Activated CD4-positive, alpha-beta memory T cell treated with anti-CD3 and anti-CD28 coated beads, Interleukin-2, amount 10 ng/mL, durations not matched to agents 7 days and 5 days (primary cell): ENCODE measurements at regions not wholly inside any gene's neighbourhood (a gene's known extent, or its start where the extent isn't known, plus 50 kb on each side); places are given as distances from the start of the nearest gene placed in this dataset.

ENCODE experiments used
- CTCF ChIA-PET: fragments of 350-600 bp; sonication (Branson Sonifier 250); formaldehyde crosslinking; loops from one replicate; lab custom pipeline; 2021; ENCODE audit warnings: antibody characterized with exemption, inconsistent platforms; lab: Charles Lee
- POLR2A ChIA-PET: fragments of 350-600 bp; sonication (Branson Sonifier 250); formaldehyde crosslinking; loops from one replicate; lab custom pipeline; 2021; ENCODE audit warnings: antibody characterized with exemption; lab: Charles Lee
- DNase-seq: peaks from one replicate; pipeline ENCODE4 v3.0.0-alpha.2; 2020
- H3K27ac Mint-ChIP-seq: one replicate; pipeline ENCODE4 v1.8.0; 2021; ENCODE audit warnings: mild to moderate bottlenecking, mixed read lengths
- H3K27me3 Mint-ChIP-seq: one replicate; pipeline ENCODE4 v1.8.0; 2021; ENCODE audit warnings: mixed read lengths
- H3K36me3 Mint-ChIP-seq: one replicate; pipeline ENCODE4 v1.8.0; 2021; ENCODE audit warnings: low read depth, mixed read lengths
- H3K4me1 Mint-ChIP-seq: one replicate; pipeline ENCODE4 v1.8.0; 2021; ENCODE audit warnings: mixed read lengths
- H3K4me3 Mint-ChIP-seq: one replicate; pipeline ENCODE4 v1.8.0; 2021; ENCODE audit warnings: mild to moderate bottlenecking, mixed read lengths
- H3K9me3 Mint-ChIP-seq: one replicate; pipeline ENCODE4 v1.8.0; 2021; ENCODE audit warnings: mixed read lengths

GRCh38 chr13:69556540-69557196 lies 551.0 kb upstream of the ATXN8OS start:
- ChIA-PET CTCF (no interaction called here), POLR2A (no interaction called here)
- no peaks in the 10 kb centered on the region for H3K4me1 Mint-ChIP-seq
- H3K27ac Mint-ChIP-seq, result no peak overlapping the region
- DNase-seq, result no peak
- H3K9me3 Mint-ChIP-seq, result no peaks in the 10 kb centered on the region
- no peak overlapping the region for H3K4me3 Mint-ChIP-seq
- H3K27me3 Mint-ChIP-seq, result no peaks in the 10 kb centered on the region
- H3K36me3 Mint-ChIP-seq, result no peaks in the 10 kb centered on the region

GRCh38 chr13:69553976-69554375 lies 553.6 kb upstream of the ATXN8OS start:
- Mint-ChIP-seq H3K9me3 (peaks cover 2% of the 10 kb centered on the region), H3K4me1 (no peaks in the 10 kb centered on the region), H3K27ac (no peak overlapping the region), H3K36me3 (no peaks in the 10 kb centered on the region), H3K4me3 (no peak overlapping the region), H3K27me3 (no peaks in the 10 kb centered on the region)
- ChIA-PET POLR2A (no interaction called here), CTCF (no interaction called here)
- DNase-seq, result no peak

GRCh38 chr13:69551193-69551592 lies 556.4 kb upstream of the ATXN8OS start:
- no peaks in the 10 kb centered on the region for H3K27me3 Mint-ChIP-seq
- ChIA-PET CTCF (no interaction called here), POLR2A (no interaction called here)
- no peak for DNase-seq
- no peaks in the 10 kb centered on the region for H3K4me1 Mint-ChIP-seq
- H3K36me3 Mint-ChIP-seq, result no peaks in the 10 kb centered on the region
- H3K9me3 Mint-ChIP-seq, result peaks cover 2% of the 10 kb centered on the region
- no peak overlapping the region for H3K4me3 Mint-ChIP-seq
- no peak overlapping the region for H3K27ac Mint-ChIP-seq

GRCh38 chr13:69547780-69548179 lies 559.8 kb upstream of the ATXN8OS start:
- H3K9me3 Mint-ChIP-seq, result peaks cover 2% of the 10 kb centered on the region
- no peak overlapping the region for H3K27ac Mint-ChIP-seq
- no peaks in the 10 kb centered on the region for H3K36me3 Mint-ChIP-seq
- ChIA-PET POLR2A (no interaction called here), CTCF (no interaction called here)
- no peak for DNase-seq
- no peak overlapping the region for H3K4me3 Mint-ChIP-seq
- H3K27me3 Mint-ChIP-seq, result no peaks in the 10 kb centered on the region
- no peaks in the 10 kb centered on the region for H3K4me1 Mint-ChIP-seq

GRCh38 chr13:69545551-69545950 lies 562.1 kb upstream of the ATXN8OS start:
- H3K27ac Mint-ChIP-seq, result no peak overlapping the region
- no peaks in the 10 kb centered on the region for H3K9me3 Mint-ChIP-seq
- no peaks in the 10 kb centered on the region for H3K4me1 Mint-ChIP-seq
- H3K4me3 Mint-ChIP-seq, result no peak overlapping the region
- POLR2A ChIA-PET, result no interaction called here
- H3K36me3 Mint-ChIP-seq, result no peaks in the 10 kb centered on the region
- no peak for DNase-seq
- no peaks in the 10 kb centered on the region for H3K27me3 Mint-ChIP-seq
- CTCF ChIA-PET, result no interaction called here

- Mint-ChIP-seq H3K27ac (no peak overlapping the region), H3K9me3 (no peaks in the 10 kb centered on the region), H3K4me1 (no peaks in the 10 kb centered on the region), H3K36me3 (no peaks in the 10 kb centered on the region), H3K4me3 (no peak overlapping the region), H3K27me3 (no peaks in the 10 kb centered on the region)
- ChIA-PET CTCF (no interaction called here), POLR2A (no interaction called here)
- DNase-seq, result no peak
Measured at GRCh38 chr13:69524459-69525150, 583.0 kb upstream of the ATXN8OS start.

GRCh38 chr13:69496981-69497380 lies 610.6 kb upstream of the ATXN8OS start:
- Mint-ChIP-seq H3K9me3 (no peaks in the 10 kb centered on the region), H3K4me1 (no peaks in the 10 kb centered on the region), H3K4me3 (no peak overlapping the region), H3K27me3 (no peaks in the 10 kb centered on the region), H3K27ac (no peak overlapping the region), H3K36me3 (no peaks in the 10 kb centered on the region)
- POLR2A ChIA-PET, result no interaction called here
- CTCF ChIA-PET, result no interaction called here
- no peak for DNase-seq

GRCh38 chr13:69495096-69495495 lies 612.5 kb upstream of the ATXN8OS start:
- POLR2A ChIA-PET, result no interaction called here
- CTCF ChIA-PET, result no interaction called here
- DNase-seq, result no peak
- H3K4me3 Mint-ChIP-seq, result no peak overlapping the region
- no peaks in the 10 kb centered on the region for H3K4me1 Mint-ChIP-seq
- no peaks in the 10 kb centered on the region for H3K9me3 Mint-ChIP-seq
- H3K36me3 Mint-ChIP-seq, result no peaks in the 10 kb centered on the region
- no peak overlapping the region for H3K27ac Mint-ChIP-seq
- H3K27me3 Mint-ChIP-seq, result no peaks in the 10 kb centered on the region

GRCh38 chr13:69487576-69487975 lies 620.0 kb upstream of the ATXN8OS start:
- DNase-seq, result no peak
- POLR2A ChIA-PET, result no interaction called here
- Mint-ChIP-seq H3K27me3 (no peaks in the 10 kb centered on the region), H3K36me3 (no peaks in the 10 kb centered on the region), H3K4me3 (no peak overlapping the region), H3K9me3 (peaks cover 10% of the 10 kb centered on the region), H3K27ac (no peak overlapping the region), H3K4me1 (no peaks in the 10 kb centered on the region)
- CTCF ChIA-PET, result no interaction called here

GRCh38 chr13:69485991-69486592 lies 621.5 kb upstream of the ATXN8OS start:
- Mint-ChIP-seq H3K4me1 (no peaks in the 10 kb centered on the region), H3K27me3 (no peaks in the 10 kb centered on the region), H3K4me3 (no peak overlapping the region), H3K27ac (no peak overlapping the region), H3K9me3 (peaks cover 15% of the 10 kb centered on the region), H3K36me3 (no peaks in the 10 kb centered on the region)
- POLR2A ChIA-PET, result no interaction called here
- CTCF ChIA-PET, result no interaction called here
- no peak for DNase-seq

- H3K4me3 Mint-ChIP-seq, result no peak overlapping the region
- H3K27ac Mint-ChIP-seq, result no peak overlapping the region
- no peaks in the 10 kb centered on the region for H3K36me3 Mint-ChIP-seq
- no peaks in the 10 kb centered on the region for H3K4me1 Mint-ChIP-seq
- H3K9me3 Mint-ChIP-seq, result peaks cover 8% of the 10 kb centered on the region
- POLR2A ChIA-PET, result no interaction called here
- no peaks in the 10 kb centered on the region for H3K27me3 Mint-ChIP-seq
- CTCF ChIA-PET, result no interaction called here
- DNase-seq, result no peak
Measured at GRCh38 chr13:69477451-69477850, 630.2 kb upstream of the ATXN8OS start.

- no peaks in the 10 kb centered on the region for H3K4me1 Mint-ChIP-seq
Measured at GRCh38 chr13:69474011-69474685, 633.5 kb upstream of the ATXN8OS start.

GRCh38 chr13:69468624-69469023 lies 639.0 kb upstream of the ATXN8OS start:
- Mint-ChIP-seq H3K27ac (no peak overlapping the region), H3K4me3 (no peak overlapping the region), H3K36me3 (no peaks in the 10 kb centered on the region), H3K4me1 (no peaks in the 10 kb centered on the region), H3K27me3 (no peaks in the 10 kb centered on the region), H3K9me3 (peaks cover 2% of the 10 kb centered on the region)
- ChIA-PET POLR2A (no interaction called here), CTCF (no interaction called here)
- DNase-seq, result no peak

More at GRCh38 chr13:69474011-69474685, 633.5 kb upstream of the ATXN8OS start:
- Mint-ChIP-seq H3K36me3 (no peaks in the 10 kb centered on the region), H3K27me3 (no peaks in the 10 kb centered on the region), H3K4me3 (no peak overlapping the region), H3K9me3 (peaks cover 3% of the 10 kb centered on the region), H3K27ac (no peak overlapping the region)
- ChIA-PET POLR2A (no interaction called here), CTCF (no interaction called here)
- no peak for DNase-seq
